ENCODE measurements at regions not wholly inside any gene's neighbourhood (a gene's known extent, or its start where the extent isn't known, plus 50 kb on each side); places are given as distances from the start of the nearest gene placed in this dataset.

DNA sequence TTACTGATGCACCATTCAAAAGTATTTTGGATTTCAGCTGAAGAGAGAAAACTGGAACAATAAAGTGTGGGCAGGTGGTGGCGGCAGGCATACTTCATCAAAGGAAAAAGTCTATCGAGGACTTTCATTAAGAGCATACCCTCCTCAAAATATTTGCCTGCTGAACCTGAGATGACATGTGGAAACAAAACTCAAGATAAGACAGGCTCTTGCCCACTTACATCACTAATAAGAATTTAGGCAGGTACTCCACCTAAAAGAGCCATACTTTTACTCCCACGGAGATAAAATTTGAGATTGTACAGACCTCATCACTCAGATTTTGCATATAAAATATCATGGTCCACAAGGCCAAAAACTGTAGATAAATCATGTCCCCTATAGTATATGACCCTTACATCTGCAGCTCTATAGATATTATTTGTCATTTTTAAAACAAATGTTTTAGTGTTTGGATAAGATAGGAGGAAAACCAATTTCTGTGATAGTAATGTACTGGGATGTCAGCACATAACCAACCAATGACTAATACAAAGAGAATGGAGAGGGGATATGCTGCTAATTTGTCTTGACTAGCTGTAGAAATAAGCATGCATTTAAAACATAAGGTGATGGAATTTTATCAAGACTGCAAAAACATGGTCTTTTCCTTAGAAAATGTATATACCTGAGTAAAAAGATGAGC is 730.6 kb upstream of the ZNF608 start:
- intact Hi-C loops (cut with DNase I, micrococcal nuclease): no loop called here
- TF ChIP-seq, protein P1, sequence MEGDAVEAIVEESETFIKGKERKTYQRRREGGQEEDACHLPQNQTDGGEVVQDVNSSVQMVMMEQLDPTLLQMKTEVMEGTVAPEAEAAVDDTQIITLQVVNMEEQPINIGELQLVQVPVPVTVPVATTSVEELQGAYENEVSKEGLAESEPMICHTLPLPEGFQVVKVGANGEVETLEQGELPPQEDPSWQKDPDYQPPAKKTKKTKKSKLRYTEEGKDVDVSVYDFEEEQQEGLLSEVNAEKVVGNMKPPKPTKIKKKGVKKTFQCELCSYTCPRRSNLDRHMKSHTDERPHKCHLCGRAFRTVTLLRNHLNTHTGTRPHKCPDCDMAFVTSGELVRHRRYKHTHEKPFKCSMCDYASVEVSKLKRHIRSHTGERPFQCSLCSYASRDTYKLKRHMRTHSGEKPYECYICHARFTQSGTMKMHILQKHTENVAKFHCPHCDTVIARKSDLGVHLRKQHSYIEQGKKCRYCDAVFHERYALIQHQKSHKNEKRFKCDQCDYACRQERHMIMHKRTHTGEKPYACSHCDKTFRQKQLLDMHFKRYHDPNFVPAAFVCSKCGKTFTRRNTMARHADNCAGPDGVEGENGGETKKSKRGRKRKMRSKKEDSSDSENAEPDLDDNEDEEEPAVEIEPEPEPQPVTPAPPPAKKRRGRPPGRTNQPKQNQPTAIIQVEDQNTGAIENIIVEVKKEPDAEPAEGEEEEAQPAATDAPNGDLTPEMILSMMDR (IDR thresholded peaks at IDR 0.05): no peak
- Histone ChIP-seq H3K27ac (ENCODE audit: low read depth in 1 of 2, low read length in 2 of 2) (no peak overlapping the region), H3K27me3 (ENCODE audit: control insufficient read depth in 1 of 2, insufficient read depth in 2 of 2, low read length in 2 of 2) (no peaks in the 10 kb centered on the region), H3K9me3 (ENCODE audit: control insufficient read depth in 1 of 2, insufficient read depth in 1 of 2, low read length in 2 of 2) (peaks cover 0 to 5% of the 10 kb centered on the region in 2 experiments), H3K36me3 (ENCODE audit: insufficient read depth, low read length) (no peaks in the 10 kb centered on the region), H3K4me3 (ENCODE audit: low read length) (no peak overlapping the region), H3K4me1 (ENCODE audit: insufficient read depth, low read length) (no peaks in the 10 kb centered on the region)
- ATAC-seq (ENCODE audit: poor library complexity) (no peak), DNase-seq (no peak)
- CTCF ChIA-PET: no interaction called here
- POLR2A ChIA-PET: no interaction called here
- H3K9me3 Mint-ChIP-seq: no peaks in the 10 kb centered on the region
- no peaks in the 10 kb centered on the region for H3K36me3 Mint-ChIP-seq (ENCODE audit: low read depth)
- no peak overlapping the region for H3K4me3 Mint-ChIP-seq
- no peaks in the 10 kb centered on the region for H3K4me1 Mint-ChIP-seq (ENCODE audit: low read depth)
- H3K27me3 Mint-ChIP-seq: no peaks in the 10 kb centered on the region
- H3K27ac Mint-ChIP-seq: no peak overlapping the region

DNA sequence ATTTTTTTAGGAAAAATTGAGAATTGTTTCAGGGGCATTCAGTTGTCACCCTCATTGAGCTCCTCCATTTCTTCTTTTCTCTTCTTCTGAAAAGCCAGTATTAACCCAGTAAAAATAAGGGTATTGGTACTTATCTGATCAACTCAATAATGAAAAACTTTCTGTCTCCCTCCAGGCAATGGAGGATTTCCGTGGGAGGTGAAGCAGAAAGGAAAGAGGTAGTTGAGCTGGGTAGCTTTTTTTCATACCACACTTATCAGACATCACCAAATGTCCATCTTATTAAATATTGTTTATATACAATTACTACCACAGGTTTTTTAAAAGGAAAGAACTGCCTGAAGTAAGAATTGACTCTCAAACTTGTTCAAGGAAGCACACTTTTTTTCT is 731.1 kb upstream of the ZNF608 start:
- CTCF ChIA-PET: no interaction called here
- no peaks in the 10 kb centered on the region for H3K9me3 Mint-ChIP-seq

DNA sequence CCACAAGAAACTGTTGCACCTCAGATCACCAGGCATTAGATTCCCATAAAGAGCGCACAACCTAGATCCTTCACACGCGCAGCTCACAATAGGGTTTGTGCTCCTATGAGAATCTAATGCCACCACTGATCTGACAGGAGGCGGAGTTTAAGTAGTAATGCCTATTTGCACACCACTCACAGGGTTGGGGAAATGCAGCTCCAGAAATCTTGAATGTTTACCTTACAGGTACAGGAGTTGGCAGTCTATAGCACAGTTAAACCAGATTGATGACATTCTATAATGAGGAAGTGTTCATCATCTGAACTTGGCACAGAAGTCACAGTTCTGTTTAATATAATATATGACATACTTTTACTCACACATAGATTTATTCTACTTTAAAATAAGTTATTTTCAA is 732.2 kb upstream of the ZNF608 start:
- no peaks in the 10 kb centered on the region for H3K27me3 ChIP-seq (ENCODE audit: control insufficient read depth in 1 of 2, insufficient read depth in 2 of 2, low read length in 2 of 2)
- POLR2A ChIA-PET: no interaction called here
- ATAC-seq (ENCODE audit: poor library complexity): no peak
- Mint-ChIP-seq H3K27ac (no peak overlapping the region), H3K27me3 (no peaks in the 10 kb centered on the region), H3K9me3 (no peaks in the 10 kb centered on the region), H3K36me3 (ENCODE audit: low read depth) (no peaks in the 10 kb centered on the region), H3K4me3 (no peak overlapping the region), H3K4me1 (ENCODE audit: low read depth) (no peaks in the 10 kb centered on the region)
- TF ChIP-seq, protein P1 (IDR thresholded peaks at IDR 0.05): no peak
- H3K36me3 ChIP-seq (ENCODE audit: insufficient read depth, low read length): no peaks in the 10 kb centered on the region
- H3K27ac ChIP-seq (ENCODE audit: low read depth in 1 of 2, low read length in 2 of 2): no peak overlapping the region
- peaks cover 0 to 5% of the 10 kb centered on the region in 2 experiments for H3K9me3 ChIP-seq (ENCODE audit: control insufficient read depth in 1 of 2, insufficient read depth in 1 of 2, low read length in 2 of 2)
- no peak overlapping the region for H3K4me3 ChIP-seq (ENCODE audit: low read length)
- intact Hi-C loops (cut with DNase I, micrococcal nuclease): no loop called here
- CTCF ChIA-PET: no interaction called here
- no peaks in the 10 kb centered on the region for H3K4me1 ChIP-seq (ENCODE audit: insufficient read depth, low read length)
- no peak for DNase-seq

More for the DNA sequence above, 731.1 kb upstream of the ZNF608 start:
- H3K36me3 Mint-ChIP-seq (ENCODE audit: low read depth): no peaks in the 10 kb centered on the region
- POLR2A ChIA-PET: no interaction called here
- H3K4me3 Mint-ChIP-seq: no peak overlapping the region
- no peak overlapping the region for H3K27ac ChIP-seq (ENCODE audit: low read depth in 1 of 2, low read length in 2 of 2)
- ATAC-seq (ENCODE audit: poor library complexity) (no peak), DNase-seq (no peak)
- no peaks in the 10 kb centered on the region for H3K27me3 ChIP-seq (ENCODE audit: control insufficient read depth in 1 of 2, insufficient read depth in 2 of 2, low read length in 2 of 2)
- no peaks in the 10 kb centered on the region for H3K27me3 Mint-ChIP-seq
- H3K27ac Mint-ChIP-seq: no peak overlapping the region
- no peaks in the 10 kb centered on the region for H3K4me1 Mint-ChIP-seq (ENCODE audit: low read depth)
- intact Hi-C loops (cut with DNase I, micrococcal nuclease): no loop called here
- no peaks in the 10 kb centered on the region for H3K36me3 ChIP-seq (ENCODE audit: insufficient read depth, low read length)
- TF ChIP-seq, protein P1 (IDR thresholded peaks at IDR 0.05): no peak
- peaks cover 0 to 5% of the 10 kb centered on the region in 2 experiments for H3K9me3 ChIP-seq (ENCODE audit: control insufficient read depth in 1 of 2, insufficient read depth in 1 of 2, low read length in 2 of 2)
- no peaks in the 10 kb centered on the region for H3K4me1 ChIP-seq (ENCODE audit: insufficient read depth, low read length)
- H3K4me3 ChIP-seq (ENCODE audit: low read length): no peak overlapping the region

Data from CD4-positive, alpha-beta T cell (primary cell).